MCF 10A (cell line): ENCODE measurements at regions not wholly inside any gene's neighbourhood (a gene's known extent, or its start where the extent isn't known, plus 50 kb on each side); places are given as distances from the start of the nearest gene placed in this dataset.

Experiments
- BruUV-seq: library from RNA; stranded (reverse); fragments of 400-500 nt; replicated peaks from 2 replicates; lab custom pipeline; 2021; lab: Mats Ljungman, UMichigan
- CTCF ChIA-PET: fragments of 300-600 bp; sonication (Branson Sonifier 250); formaldehyde crosslinking; extraction: SDS; loops from one replicate; lab custom pipeline; 2021; ENCODE audit warnings: antibody characterized with exemption, inconsistent platforms; lab: Yijun Ruan, JAX
- POLR2A ChIA-PET: fragments of 300-600, 350-650 bp; sonication (Branson Sonifier 250); formaldehyde crosslinking; extraction: SDS; loops from one replicate; lab custom pipeline; 2020; ENCODE audit warnings: antibody characterized with exemption, inconsistent platforms; lab: Yijun Ruan, JAX
- DNase-seq: peaks from one replicate; pipeline ENCODE4 v3.0.0-alpha.2; 2018; ENCODE audit not compliant: unreplicated experiment
- H3K27ac Mint-ChIP-seq: one replicate; pipeline ENCODE4 v1.8.0; 2022; ENCODE audit warnings: mild to moderate bottlenecking, low read depth, mixed read lengths; ENCODE audit not compliant: unreplicated experiment
- H3K27me3 Mint-ChIP-seq: one replicate; pipeline ENCODE4 v1.8.0; 2022; ENCODE audit warnings: mixed read lengths; ENCODE audit not compliant: insufficient read depth, unreplicated experiment
- H3K36me3 Mint-ChIP-seq: one replicate; pipeline ENCODE4 v1.8.0; 2022; ENCODE audit warnings: mild to moderate bottlenecking, moderate library complexity, mixed read lengths; ENCODE audit not compliant: insufficient read depth, unreplicated experiment
- H3K4me1 Mint-ChIP-seq: one replicate; pipeline ENCODE4 v1.8.0; 2022; ENCODE audit warnings: mixed read lengths; ENCODE audit not compliant: insufficient read depth, unreplicated experiment
- H3K4me3 Mint-ChIP-seq: one replicate; pipeline ENCODE4 v1.8.0; 2022; ENCODE audit warnings: mild to moderate bottlenecking, moderate library complexity, mixed read lengths; ENCODE audit not compliant: unreplicated experiment
- H3K9me3 Mint-ChIP-seq: one replicate; pipeline ENCODE4 v1.8.0; 2022; ENCODE audit warnings: mixed read lengths; ENCODE audit not compliant: unreplicated experiment
- CTCF ChIP-seq: fragments of 200-600 bp; IDR thresholded peaks from one replicate; pipeline ENCODE4 v1.8.0; 2022; ENCODE audit warnings: antibody characterized with exemption, mild to moderate bottlenecking; ENCODE audit not compliant: unreplicated experiment
- intact Hi-C: fragments of 100-400 bp; cut with micrococcal nuclease; formaldehyde crosslinking; loops from 2 replicates; pipeline ENCODE4 v1.14.1; 2022

GRCh38 chr9:102106439-102106838, 368.0 kb upstream of the GRIN3A start:
- Mint-ChIP-seq H3K4me3 (no peak overlapping the region), H3K4me1 (no peaks in the 10 kb centered on the region), H3K27ac (no peak overlapping the region), H3K27me3 (no peaks in the 10 kb centered on the region), H3K36me3 (no peaks in the 10 kb centered on the region), H3K9me3 (peaks cover 21% of the 10 kb centered on the region)
- no peak for TF ChIP-seq CTCF
- ChIA-PET CTCF (no interaction called here), POLR2A (no interaction called here)
- intact Hi-C loops, result no loop called here
- DNase-seq, result no peak
- BruUV-seq, result no TSS peak

DNA sequence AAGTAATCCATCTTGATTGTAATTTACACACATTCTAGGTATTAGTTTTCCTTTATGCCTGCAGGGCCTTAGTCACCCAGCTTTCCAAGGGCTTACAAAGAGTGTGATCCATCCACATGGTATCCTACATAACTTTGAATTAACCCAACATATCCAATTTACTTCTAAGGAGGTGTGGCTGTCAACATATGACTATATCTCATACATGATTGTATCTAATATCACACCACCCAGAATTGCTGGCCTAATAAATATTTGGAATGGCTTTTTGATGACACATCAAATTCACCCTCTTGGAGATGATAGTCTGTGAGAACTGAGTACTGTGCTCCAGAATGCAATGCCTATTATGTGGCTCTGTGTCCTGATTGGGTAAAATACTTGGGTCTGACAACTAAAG, 363.3 kb upstream of the GRIN3A start:
- H3K36me3 Mint-ChIP-seq, result peaks cover 4% of the 10 kb centered on the region
- no peaks in the 10 kb centered on the region for H3K27me3 Mint-ChIP-seq
- POLR2A ChIA-PET, result no interaction called here
- no peak for TF ChIP-seq CTCF
- BruUV-seq, result no TSS peak
- peaks cover 12% of the 10 kb centered on the region for H3K9me3 Mint-ChIP-seq
- no peak for DNase-seq
- H3K4me1 Mint-ChIP-seq, result no peaks in the 10 kb centered on the region
- CTCF ChIA-PET, result no interaction called here
- no peak overlapping the region for H3K4me3 Mint-ChIP-seq
- intact Hi-C loops, result no loop called here
- H3K27ac Mint-ChIP-seq, result no peak overlapping the region

DNA sequence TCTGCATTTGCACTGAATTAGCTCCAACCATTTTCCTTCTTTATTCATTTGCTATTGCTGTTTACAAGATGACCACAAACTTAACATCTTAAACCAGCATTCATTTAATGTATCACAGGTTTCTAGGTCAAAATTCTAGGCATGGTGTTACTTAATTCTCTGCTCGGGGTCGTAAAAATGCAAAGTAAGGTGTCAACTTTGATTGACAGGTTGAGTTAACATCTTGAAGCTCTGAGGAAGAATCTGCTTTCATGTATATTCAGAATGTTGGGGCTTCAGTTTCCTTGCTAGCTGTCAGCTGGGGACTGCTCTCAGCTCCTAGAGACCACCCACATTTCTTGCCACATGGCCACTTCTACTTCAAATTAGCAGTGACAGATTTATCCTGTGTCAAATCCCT, 348.7 kb upstream of the GRIN3A start:
- no peak overlapping the region for H3K4me3 Mint-ChIP-seq
- TF ChIP-seq CTCF, result no peak
- H3K27ac Mint-ChIP-seq, result no peak overlapping the region
- H3K9me3 Mint-ChIP-seq, result no peaks in the 10 kb centered on the region
- ChIA-PET CTCF (no interaction called here), POLR2A (interaction anchor here (0.6 kb wide), 1 partner anchor 608 kb away, joined by 3 read pairs; no protein-coding TSS in a partner anchor)
- no peaks in the 10 kb centered on the region for H3K27me3 Mint-ChIP-seq
- no peaks in the 10 kb centered on the region for H3K36me3 Mint-ChIP-seq
- intact Hi-C loops, result no loop called here
- no TSS peak for BruUV-seq
- DNase-seq, result no peak
- no peaks in the 10 kb centered on the region for H3K4me1 Mint-ChIP-seq

DNA sequence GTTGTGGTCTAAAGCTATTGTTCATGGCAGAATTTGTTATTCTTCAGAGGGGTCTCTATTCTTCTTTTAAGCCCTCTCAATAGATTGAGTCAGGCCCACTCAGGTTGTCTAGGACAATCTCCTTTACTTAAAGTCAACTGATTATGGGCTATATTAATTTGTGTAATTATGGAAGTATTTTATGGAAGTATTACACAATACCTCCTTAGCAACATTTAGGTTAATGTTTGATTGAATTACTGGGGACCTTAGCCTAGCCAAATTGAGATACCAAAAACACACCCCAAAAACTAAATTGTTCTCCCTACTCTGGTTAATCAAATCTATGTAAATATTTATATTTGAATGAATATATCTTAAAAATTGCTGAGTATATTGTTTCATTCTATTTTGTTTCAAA, 347.1 kb upstream of the GRIN3A start:
- no TSS peak for BruUV-seq
- no peaks in the 10 kb centered on the region for H3K36me3 Mint-ChIP-seq
- ChIA-PET CTCF (no interaction called here), POLR2A (no interaction called here)
- no peak for DNase-seq
- TF ChIP-seq CTCF, result no peak
- H3K27ac Mint-ChIP-seq, result no peak overlapping the region
- H3K4me3 Mint-ChIP-seq, result no peak overlapping the region
- intact Hi-C loops, result no loop called here
- H3K27me3 Mint-ChIP-seq, result no peaks in the 10 kb centered on the region
- H3K9me3 Mint-ChIP-seq, result no peaks in the 10 kb centered on the region
- no peaks in the 10 kb centered on the region for H3K4me1 Mint-ChIP-seq
